ENCODE measurements at regions not wholly inside any gene's neighbourhood (a gene's known extent, or its start where the extent isn't known, plus 50 kb on each side); places are given as distances from the start of the nearest gene placed in this dataset.
"Not testable (repeated sequence)": the region's sequence is repeated elsewhere in the genome, so short reads cannot be mapped to it uniquely, and the experiment has no call there.

DNA sequence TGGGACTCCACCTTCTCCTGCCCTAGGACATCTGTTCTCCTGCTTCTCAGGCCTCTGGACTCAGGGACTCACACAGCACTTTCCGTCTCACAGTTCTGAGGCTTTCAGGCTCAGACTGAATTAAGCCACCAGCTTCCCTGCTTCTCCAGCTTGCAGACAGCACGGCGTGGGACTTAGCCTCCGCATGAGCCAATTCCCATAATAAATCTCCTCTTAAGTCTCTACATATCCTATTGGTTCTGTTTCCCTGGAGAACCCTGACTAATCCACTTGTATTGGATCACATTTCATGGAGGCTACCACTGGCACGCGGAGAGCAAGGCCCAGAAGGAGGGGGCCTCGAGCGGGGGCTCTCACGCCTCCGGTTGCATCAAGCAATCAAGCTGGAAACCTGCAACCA, 1313.6 kb downstream of the TBC1D22A start:
- DNase-seq (ENCODE audit: low read depth, low spot score) = no peak
- no peak overlapping the region for H3K4me3 ChIP-seq (ENCODE audit: low read length)

DNA sequence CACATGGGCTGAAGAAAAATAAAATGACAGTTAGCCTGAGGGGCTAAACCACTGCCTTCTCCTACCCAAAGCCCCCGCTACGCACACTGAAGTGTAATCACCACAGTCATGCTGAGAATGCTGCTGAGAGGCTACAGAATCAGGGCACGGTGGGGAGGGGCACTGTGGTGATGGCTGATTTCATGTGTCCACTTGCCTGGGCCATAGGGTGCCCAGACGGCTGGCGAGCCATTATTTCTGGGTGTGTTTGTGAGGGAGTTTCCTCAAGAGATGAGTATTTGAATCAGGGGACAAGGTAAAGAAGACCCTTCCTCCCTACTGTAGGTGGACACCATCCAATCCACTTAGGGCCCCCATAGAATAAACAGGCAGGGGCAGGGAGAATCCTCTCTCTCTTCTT, 1313.2 kb downstream of the TBC1D22A start:
- no peak for DNase-seq (ENCODE audit: low read depth, low spot score)
- no peak overlapping the region for H3K4me3 ChIP-seq (ENCODE audit: low read length)

DNA sequence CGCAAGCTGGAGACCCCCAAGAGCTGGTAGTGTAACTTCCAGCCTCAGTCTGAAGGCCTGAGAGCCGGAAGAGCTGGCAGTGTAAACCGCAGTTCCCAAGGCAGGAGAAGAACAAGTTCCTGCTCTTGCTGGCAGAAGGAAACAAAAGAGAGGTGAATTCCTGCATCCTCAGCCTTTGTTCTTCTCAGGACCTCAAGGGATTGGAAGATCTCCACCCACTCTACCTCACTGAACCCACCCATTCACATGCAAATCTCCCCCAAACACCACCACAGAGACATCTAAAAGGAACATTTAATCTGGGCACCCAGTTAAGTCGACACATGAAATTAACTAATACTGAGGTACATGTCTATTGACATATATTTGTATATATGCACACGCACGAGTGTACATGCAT, 1310.3 kb downstream of the TBC1D22A start:
- no peak for DNase-seq (ENCODE audit: low read depth, low spot score)
- no peak overlapping the region for H3K4me3 ChIP-seq (ENCODE audit: low read length)

DNA sequence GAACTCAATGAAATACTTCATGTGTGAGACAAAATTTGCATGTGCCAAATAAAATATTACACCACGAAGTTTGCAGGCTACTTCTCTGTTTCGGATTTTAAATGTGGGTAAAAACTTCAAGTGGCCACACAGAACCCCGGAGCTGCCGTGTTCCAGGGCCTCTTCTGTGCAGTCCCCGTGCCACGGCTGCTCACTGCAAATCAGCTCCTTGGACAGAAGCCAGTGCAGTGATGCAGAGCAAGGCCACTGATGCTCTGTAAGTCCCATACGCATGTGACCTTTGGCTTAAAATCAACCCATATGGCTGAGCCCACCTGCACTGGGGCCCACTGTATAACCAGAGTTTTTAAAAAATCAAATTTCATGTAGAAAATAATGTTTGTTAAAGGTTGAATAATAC, 1309.4 kb downstream of the TBC1D22A start:
- H3K4me3 ChIP-seq (ENCODE audit: low read length) = no peak overlapping the region
- DNase-seq (ENCODE audit: low read depth, low spot score) = no peak

DNA sequence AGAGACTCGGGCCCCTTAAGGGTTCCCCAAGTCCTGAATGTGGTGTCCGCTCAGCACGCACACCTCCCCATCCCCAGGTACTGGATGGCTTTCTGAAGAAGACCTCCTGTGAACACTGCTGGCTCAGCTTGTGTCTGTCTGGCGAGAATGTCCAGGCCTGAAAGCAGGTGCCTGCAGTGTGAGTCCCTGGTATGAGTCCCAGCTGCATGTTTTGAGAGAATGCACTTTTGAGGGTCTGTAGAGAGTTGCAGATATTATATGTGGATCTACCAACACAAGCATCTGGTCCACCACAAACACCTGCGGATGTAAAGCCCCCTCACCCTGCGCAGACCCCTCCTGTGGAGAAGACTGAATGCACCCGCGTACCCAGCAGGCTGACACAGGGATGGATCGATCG, 1308.9 kb downstream of the TBC1D22A start:
- DNase-seq (ENCODE audit: low read depth, low spot score) = no peak
- H3K4me3 ChIP-seq (ENCODE audit: low read length) = no peak overlapping the region

DNA sequence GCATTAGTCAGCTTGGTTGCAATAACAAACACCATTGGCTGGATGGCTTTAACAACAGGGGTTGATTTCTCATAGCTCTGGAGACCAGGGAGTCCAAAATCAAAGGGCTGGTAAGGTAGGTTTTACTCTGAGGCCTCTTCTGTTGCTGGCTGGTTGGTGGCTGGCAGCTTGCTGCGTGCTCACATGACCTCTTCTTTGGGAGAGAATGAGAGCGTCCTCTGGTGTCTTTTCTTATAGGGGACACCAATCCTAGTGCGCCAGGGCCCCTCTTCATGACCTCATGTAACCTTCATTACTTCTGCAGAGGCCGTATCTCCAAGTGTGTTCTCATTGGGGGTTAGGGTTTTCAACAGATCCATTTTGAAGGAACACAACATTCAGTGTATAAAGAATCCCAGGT, 1308.3 kb downstream of the TBC1D22A start:
- no peak for DNase-seq (ENCODE audit: low read depth, low spot score)
- no peak overlapping the region for H3K4me3 ChIP-seq (ENCODE audit: low read length)

DNA sequence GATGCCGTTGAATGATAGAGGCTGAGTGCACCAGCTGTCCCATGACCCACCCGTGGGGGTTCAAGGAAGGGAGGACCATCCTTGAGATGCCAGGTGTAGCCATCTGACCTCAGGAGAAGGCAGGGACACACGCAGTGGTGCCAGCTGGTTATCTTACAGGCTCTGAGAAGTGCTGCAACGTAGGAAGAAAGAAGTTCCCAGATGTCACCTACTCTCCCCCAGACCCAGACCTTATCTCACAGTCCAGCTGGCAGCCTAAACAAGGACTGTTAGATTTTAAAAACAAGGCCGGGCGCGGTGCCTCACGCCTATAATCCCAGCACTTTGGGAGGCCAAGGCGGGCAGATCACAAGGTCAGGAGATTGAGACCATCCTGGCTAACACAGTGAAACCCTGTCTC, 1307.6 kb downstream of the TBC1D22A start:
- no peak overlapping the region for H3K4me3 ChIP-seq (ENCODE audit: low read length)
- no peak for DNase-seq (ENCODE audit: low read depth, low spot score)

DNA sequence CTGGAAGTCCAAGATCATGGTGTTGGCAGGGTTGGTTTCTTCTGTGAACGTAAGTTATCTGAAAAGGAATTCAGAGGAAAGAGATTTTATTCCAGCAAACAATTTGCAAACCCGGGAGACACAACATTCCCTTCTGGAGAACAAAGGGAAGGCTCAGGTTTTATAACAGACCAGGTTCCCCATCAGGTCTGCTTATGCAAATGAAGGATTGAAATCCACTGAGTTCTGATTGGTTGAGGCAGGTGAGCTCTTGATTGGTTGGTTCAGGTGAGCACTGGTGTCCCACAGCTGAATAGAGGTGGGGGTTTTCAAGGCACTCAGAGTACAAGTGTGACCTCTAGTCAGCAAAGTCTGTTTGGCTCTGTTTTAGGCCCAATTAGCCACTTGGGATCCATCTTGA, 1306.8 kb downstream of the TBC1D22A start:
- no peak for DNase-seq (ENCODE audit: low read depth, low spot score)
- H3K4me3 ChIP-seq (ENCODE audit: low read length) = no peak overlapping the region

DNA sequence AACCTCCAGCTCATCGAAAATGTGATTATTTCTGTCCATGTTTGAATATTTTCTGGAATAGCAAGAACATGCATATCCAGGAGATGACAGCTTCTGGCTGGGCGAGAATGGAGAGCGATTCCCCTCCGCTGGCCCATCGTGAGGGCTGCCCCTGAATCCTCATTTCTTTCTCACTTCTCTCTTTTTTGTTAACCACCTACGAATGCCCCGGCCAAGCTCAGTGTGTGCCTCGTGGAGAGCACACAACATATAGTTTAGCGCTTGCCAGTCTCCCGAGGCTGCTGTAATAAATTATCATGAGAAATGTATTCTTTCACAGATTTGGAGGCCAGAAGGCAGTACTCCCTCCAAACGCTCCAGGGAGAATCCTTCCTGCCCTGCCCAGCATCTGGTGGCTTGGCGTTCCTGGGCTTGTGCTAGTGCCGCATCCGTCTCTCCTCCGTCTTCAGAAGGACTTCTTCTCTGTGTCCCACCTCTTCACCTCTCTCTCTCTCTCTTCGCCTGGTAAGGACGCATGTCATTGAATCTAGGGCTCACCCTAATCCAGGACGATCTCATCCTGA, 1306.0 kb downstream of the TBC1D22A start:
- no peak for DNase-seq (ENCODE audit: low read depth, low spot score)
- H3K4me3 ChIP-seq (ENCODE audit: low read length) = no peak overlapping the region

DNA sequence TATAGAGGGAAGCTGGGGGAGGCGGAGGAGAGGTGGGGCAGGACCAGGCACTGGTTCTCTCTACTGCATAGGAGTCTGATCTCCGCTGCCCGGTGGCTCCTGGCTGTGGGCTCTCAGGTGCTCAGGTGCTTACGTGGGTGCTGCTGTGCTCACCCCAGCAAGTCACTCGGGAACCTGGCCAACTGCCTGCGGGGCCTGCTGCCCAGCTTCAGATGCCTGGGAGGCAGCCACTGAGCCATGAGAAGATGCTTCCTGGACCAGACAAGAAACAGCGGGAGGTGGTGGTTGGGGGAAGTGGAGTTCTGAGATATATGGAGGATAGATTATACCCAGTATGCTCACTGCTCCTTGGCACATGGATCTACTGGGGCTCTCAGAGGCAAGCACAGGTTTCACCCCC, 1303.4 kb downstream of the TBC1D22A start:
- no peak for DNase-seq (ENCODE audit: low read depth, low spot score)
- H3K4me3 ChIP-seq (ENCODE audit: low read length) = no peak overlapping the region

DNA sequence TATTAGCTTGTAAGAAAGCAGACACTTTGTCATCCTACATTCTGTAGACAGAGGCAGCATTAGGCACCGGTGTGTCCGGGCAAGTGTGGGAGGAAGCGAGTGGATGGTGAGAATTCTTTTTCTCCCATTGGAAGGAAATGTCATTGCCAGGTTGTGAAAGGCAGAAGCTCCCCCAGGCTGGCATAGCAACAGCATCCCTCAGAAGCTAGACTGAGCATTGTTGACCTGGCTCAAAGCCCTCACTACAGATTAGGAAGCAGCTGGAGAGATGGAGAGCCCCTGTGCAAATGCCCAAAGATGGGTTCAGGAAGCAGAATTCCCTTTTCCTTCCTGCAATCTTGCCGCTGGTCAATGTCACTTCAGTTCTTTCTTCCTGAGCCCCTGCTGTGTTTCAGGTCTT, 1299.3 kb downstream of the TBC1D22A start:
- H3K4me3 ChIP-seq (ENCODE audit: low read length) = no peak overlapping the region
- DNase-seq (ENCODE audit: low read depth, low spot score) = no peak

DNA sequence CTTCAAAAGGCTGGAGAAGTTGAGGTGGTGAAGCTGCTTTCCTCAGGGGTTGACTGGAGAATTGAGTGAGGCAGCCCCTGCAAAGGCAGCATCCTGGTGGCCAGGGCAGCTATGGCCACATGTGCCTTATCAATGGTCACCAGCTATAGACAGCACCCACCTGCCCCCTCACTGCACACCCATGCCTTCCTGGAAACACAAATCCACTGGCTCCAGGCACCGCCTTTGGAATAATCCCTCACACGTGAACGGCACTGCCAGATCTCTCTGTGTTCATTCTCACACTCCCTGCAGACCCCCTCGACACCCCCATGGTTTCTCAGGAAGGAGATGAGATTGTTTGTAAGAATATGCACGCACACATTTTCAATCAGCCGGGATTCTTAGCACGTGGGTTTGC, 1297.8 kb downstream of the TBC1D22A start:
- DNase-seq (ENCODE audit: low read depth, low spot score) = no peak
- no peak overlapping the region for H3K4me3 ChIP-seq (ENCODE audit: low read length)

DNA sequence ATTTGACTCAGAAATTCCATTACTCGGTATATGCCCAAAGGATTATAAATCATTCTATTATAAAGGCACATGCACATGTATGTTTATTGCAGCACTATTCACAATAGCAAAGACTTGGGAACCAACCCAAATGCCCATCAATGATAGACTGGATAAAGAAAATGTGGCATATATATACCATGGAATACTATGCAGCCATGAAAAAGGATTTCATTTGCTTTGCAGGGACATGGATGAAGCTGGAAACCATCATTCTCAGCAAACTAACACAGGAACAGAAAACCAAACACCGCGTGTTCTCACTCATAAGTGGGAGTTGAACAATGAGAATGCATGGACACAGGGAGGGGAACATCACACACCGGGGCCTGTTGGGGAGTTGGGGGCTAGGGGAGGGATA, 1297.1 kb downstream of the TBC1D22A start:
- DNase-seq (ENCODE audit: low read depth, low spot score); H3K4me3 ChIP-seq (ENCODE audit: low read length): not testable (repeated sequence)

DNA sequence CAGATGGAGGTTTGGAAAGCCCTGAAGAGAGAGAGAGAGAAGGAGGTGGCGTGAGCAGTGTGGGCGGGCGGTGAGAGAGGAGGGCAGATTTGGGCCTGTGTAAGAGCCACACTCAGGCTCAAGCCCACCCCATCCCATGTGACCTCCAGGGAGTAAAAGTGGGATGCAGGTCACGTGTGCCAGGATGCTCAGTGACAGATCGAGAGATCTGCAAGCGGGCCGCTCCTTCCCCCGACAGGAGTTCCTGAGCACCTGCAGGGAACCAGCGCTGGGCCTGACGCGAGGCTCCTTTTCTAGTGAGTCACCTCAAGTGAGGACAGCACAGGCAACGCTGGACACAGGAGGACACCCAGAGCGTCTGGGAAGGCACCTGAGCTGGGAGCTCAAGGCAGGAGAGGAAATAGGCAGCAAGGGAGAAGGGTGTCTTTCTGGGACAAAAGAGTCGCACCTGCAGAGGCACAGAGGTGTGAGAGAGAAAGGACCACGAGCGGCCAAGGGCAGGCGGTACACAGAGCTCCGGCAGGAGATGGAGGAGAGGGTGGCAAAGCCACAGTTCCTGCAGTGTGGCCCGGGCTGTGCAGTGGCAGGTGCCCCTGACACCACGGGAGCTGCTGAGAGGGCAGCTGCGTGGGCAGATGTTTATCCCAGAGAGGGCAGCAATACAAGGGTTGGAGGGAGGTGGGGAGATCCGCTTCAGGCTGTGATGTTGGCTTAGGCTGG, 1294.8 kb downstream of the TBC1D22A start:
- H3K4me3 ChIP-seq (ENCODE audit: low read length) = no peak overlapping the region
- DNase-seq (ENCODE audit: low read depth, low spot score) = no peak

DNA sequence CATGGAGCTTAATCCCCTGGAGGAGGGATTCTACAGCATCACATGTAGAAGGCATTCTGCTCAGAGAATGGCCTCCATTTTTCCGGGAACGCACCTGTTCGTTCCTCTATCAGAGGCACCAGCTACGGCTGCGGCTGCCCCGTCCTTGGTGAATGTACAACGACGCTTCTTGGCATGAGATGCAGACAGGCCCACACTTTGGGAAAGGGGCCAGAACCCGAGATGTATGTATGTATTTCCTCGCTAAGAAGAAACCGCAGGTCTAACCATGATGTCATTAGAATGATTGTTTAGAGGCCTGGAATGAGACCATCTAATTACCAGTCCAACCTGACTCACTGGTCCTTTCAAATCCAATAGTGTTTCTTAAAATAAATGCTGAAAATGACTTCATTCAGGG, 1293.4 kb downstream of the TBC1D22A start:
- no peak overlapping the region for H3K4me3 ChIP-seq (ENCODE audit: low read length)

DNA sequence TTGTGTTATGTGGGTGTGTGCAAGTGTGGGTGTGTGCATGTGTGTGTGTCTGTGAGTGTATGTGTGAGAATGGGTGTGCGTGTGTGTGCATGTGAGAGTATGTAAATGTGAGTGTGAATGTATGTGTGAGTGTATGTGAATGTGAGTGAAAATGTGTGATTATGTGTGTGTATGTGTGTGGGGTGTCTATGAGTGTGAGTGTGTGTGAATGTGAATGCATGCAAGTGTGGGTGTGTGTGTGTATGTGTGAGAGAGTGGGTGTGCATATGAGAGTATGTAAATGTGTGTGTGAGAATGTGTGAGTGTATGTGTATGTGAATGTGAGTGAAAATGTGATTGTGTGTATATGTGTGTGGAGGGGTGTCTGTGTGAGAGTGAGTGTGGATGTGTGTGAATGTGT, 1292.7 kb downstream of the TBC1D22A start:
- DNase-seq (ENCODE audit: low read depth, low spot score) = no peak
- no peak overlapping the region for H3K4me3 ChIP-seq (ENCODE audit: low read length)

More for the DNA sequence above, 1293.4 kb downstream of the TBC1D22A start:
- no peak for DNase-seq (ENCODE audit: low read depth, low spot score)

DNA sequence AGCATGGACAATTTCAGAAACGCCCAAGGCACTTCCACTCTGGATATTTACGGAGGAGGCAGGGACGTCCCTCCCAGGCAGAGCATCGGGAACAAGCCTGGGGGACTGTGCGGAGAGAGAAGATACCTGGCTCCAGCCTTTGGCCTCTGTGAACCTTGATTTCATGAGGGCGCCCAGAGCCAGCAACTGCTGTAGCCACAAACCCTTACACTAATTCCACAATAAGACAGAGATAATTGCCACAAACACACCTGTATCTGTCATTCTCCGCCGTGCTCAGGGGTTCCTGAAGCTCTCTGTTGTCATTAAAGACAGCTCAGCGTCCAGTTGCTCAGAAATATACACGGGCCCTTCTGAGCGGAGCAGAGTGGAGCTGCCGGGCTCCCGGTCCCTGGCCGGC, 1292.1 kb downstream of the TBC1D22A start:
- no peak for DNase-seq (ENCODE audit: low read depth, low spot score)
- H3K4me3 ChIP-seq (ENCODE audit: low read length) = no peak overlapping the region

DNA sequence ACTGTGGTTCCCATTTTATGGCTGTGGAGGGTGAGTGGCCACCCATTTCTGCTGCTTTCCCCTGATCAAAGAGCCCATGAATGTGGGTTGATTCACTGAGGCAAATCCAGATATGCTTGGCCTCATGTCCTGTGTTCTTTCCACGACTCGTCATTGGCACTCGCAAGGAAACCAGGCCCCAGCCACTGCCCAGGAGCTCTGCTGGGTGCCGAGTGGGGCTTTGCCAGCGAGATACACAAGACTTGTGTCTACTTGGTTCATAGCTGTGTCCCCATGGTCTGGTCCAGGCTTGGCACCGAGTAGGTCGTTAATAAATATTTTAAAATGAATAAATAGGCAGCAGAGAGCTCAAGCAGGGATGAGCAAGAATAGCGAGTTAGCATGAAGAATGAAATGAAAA, 1291.5 kb downstream of the TBC1D22A start:
- no peak overlapping the region for H3K4me3 ChIP-seq (ENCODE audit: low read length)
- no peak for DNase-seq (ENCODE audit: low read depth, low spot score)

DNA sequence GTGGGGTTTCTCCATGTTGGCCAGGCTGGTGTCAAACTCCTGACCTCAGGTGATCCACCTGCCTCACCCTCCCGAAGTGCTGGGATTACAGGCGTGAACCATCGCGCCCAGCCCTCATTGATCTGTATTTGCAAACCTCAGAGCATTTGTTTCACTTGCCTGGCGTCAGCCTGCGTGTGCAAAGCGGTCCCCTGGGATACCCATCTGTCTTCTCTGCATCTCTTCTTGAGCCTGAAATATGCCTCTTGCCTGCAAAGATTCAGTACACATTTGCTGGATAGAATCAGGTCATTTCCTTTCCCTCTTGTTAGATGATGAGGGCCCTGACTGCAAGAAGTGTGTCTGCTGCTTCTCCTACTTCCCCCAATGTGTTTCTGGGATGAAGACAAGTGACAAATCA, 1291.0 kb downstream of the TBC1D22A start:
- no peak for DNase-seq (ENCODE audit: low read depth, low spot score)
- H3K4me3 ChIP-seq (ENCODE audit: low read length) = no peak overlapping the region

DNA sequence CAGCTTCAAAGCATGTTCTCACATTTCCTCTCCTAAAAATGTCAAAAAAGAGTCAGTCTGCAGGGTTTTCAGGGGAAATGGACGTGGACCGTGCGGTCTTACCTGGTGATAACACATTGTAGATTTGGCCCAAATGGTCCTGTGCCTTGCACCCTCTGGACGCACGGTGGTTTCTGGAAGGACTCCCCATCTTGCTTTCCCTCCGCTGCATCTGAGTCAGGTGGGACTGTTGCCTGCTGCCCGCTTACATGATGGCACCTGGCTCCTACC, 1290.1 kb downstream of the TBC1D22A start:
- no peak for DNase-seq (ENCODE audit: low read depth, low spot score)
- no peak overlapping the region for H3K4me3 ChIP-seq (ENCODE audit: low read length)

DNA sequence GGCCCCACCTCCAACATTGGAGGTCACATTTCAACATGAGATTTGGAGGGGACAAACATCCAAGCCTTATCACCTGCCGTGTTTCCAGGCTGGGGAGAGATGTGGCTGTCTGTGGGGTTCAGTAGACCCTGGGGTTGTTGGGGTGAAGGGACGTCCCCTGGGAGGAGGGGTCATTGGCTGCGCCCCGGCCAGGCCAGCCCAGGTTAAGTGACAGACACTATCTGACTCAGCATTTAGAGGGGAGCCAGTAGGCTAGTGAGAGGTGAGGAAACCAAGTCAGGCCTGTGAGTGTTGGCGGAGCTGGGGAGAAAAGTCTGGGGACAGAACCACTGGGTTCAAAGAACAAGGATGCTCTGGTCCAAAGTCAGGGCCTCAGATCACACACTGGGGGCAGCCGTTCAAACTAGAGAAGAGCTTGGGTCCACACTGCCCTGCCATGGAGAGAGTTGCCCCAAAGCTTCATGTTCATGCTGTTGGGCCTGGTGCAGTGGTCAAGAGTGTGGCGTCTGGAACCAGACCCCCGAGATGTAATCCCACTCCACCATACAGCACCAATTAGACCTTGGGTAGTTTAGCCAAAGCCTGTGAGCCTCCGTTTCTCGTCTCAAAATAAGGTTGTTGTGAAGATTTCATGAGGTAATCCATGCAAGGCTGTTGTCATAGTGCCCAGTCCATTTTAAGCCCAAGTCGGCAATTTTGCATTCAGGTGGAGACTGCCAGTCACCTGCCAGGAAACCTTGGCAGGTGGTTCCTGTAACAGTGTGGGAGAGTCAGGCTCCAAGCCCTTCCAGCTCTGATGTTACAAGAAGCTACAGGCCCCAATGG, 1289.6 kb downstream of the TBC1D22A start:
- H3K4me3 ChIP-seq (ENCODE audit: low read length) = no peak overlapping the region
- DNase-seq (ENCODE audit: low read depth, low spot score) = no peak

All from Jurkat, Clone E6-1 (cell line).